ENCODE measurements at regions not wholly inside any gene's neighbourhood (a gene's known extent, or its start where the extent isn't known, plus 50 kb on each side); places are given as distances from the start of the nearest gene placed in this dataset.
A peak's percentile ranks its signal among the peaks of the same experiment; 100 is the strongest.

GRCh38 chr16:85413691-85414663 lies 199.1 kb upstream of the GSE1 start:
- TF ChIP-seq, protein P1, sequence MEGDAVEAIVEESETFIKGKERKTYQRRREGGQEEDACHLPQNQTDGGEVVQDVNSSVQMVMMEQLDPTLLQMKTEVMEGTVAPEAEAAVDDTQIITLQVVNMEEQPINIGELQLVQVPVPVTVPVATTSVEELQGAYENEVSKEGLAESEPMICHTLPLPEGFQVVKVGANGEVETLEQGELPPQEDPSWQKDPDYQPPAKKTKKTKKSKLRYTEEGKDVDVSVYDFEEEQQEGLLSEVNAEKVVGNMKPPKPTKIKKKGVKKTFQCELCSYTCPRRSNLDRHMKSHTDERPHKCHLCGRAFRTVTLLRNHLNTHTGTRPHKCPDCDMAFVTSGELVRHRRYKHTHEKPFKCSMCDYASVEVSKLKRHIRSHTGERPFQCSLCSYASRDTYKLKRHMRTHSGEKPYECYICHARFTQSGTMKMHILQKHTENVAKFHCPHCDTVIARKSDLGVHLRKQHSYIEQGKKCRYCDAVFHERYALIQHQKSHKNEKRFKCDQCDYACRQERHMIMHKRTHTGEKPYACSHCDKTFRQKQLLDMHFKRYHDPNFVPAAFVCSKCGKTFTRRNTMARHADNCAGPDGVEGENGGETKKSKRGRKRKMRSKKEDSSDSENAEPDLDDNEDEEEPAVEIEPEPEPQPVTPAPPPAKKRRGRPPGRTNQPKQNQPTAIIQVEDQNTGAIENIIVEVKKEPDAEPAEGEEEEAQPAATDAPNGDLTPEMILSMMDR (IDR thresholded peaks at IDR 0.05; ENCODE audit: insufficient read depth, low read length, severe bottlenecking) = no peak
- FAIRE-seq (no peak), DNase-seq (ENCODE audit: low read depth) (no peak)
- Histone ChIP-seq H3K36me3 (ENCODE audit: control insufficient read depth, insufficient read depth, low read length) (no peaks in the 10 kb centered on the region), H3K4me3 (ENCODE audit: low read depth, low read length) (no peak overlapping the region), H3K27me3 (ENCODE audit: control insufficient read depth, insufficient read depth, low read length) (no peaks in the 10 kb centered on the region)

- Histone ChIP-seq H3K4me3 (ENCODE audit: low read depth, low read length) (no peak overlapping the region), H3K36me3 (ENCODE audit: control insufficient read depth, insufficient read depth, low read length) (no peaks in the 10 kb centered on the region), H3K27me3 (ENCODE audit: control insufficient read depth, insufficient read depth, low read length) (no peaks in the 10 kb centered on the region)
- FAIRE-seq (no peak), DNase-seq (ENCODE audit: low read depth) (no peak)
- TF ChIP-seq, protein P1 (IDR thresholded peaks at IDR 0.05; ENCODE audit: insufficient read depth, low read length, severe bottlenecking) = no peak
These were observed 197.7 kb upstream of the GSE1 start for GRCh38 chr16:85415196-85416090.

DNA sequence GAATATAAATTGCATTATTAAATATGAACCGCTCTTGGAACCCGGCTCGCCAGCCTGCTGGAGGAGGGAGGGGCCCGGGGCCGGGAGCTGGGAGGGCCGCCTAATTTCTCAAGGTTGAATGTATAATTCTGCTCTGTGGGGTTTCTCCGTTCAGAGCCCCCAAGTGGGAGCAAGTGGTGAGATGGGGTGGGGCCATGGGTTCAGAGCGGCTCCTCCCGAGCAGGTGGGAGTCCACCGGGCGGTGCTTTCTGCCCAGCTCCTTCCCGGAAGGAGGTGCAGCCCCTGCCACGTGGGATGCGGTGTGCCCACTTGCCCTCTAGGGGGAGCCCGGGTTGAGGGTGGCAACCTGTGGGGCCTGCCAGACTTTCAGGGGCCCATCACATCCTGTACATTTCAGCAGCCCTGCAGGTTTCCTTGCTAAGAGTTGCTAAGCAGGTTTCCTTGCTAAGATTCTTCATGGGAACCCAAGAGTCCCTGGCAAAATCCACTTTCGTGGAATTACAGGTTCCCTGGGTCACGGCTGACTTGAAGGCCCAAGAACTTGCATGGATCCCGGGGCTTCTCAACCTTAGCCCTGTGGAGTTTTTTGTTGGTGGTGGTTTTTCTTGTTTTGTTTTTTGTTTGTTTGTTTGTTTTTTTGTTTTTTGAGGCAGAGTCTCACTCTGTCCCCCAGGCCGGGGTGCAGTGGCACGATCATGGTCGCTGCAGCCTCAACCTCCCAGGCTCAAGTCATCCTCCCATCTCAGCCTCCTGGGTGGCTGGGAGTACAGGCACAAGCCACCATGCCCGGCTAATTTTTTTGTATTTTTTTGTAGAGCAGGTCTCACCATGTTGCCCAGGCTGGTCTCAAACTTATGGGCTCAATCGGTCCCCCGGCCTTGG lies 196.7 kb upstream of the GSE1 start:
- no peak for FAIRE-seq
- peak; percentile 42 for DNase-seq (ENCODE audit: low read depth)
- Histone ChIP-seq H3K36me3 (ENCODE audit: control insufficient read depth, insufficient read depth, low read length) (no peaks in the 10 kb centered on the region), H3K27me3 (ENCODE audit: control insufficient read depth, insufficient read depth, low read length) (no peaks in the 10 kb centered on the region), H3K4me3 (ENCODE audit: low read depth, low read length) (no peak overlapping the region)
- TF ChIP-seq, protein P1 (IDR thresholded peaks at IDR 0.05; ENCODE audit: insufficient read depth, low read length, severe bottlenecking) = peak; percentile 90

GRCh38 chr16:85417156-85417860 lies 195.8 kb upstream of the GSE1 start:
- FAIRE-seq (no peak), DNase-seq (ENCODE audit: low read depth) (no peak)
- Histone ChIP-seq H3K4me3 (ENCODE audit: low read depth, low read length) (no peak overlapping the region), H3K27me3 (ENCODE audit: control insufficient read depth, insufficient read depth, low read length) (no peaks in the 10 kb centered on the region), H3K36me3 (ENCODE audit: control insufficient read depth, insufficient read depth, low read length) (no peaks in the 10 kb centered on the region)
- TF ChIP-seq, protein P1 (IDR thresholded peaks at IDR 0.05; ENCODE audit: insufficient read depth, low read length, severe bottlenecking) = no peak

All from bronchial epithelial cell (primary cell).